HG02759 (cell line): ENCODE measurements at regions not wholly inside any gene's neighbourhood (a gene's known extent, or its start where the extent isn't known, plus 50 kb on each side); places are given as distances from the start of the nearest gene placed in this dataset.

Experiments used
- ATAC-seq: cut with Tn5 transposase; IDR thresholded peaks from one replicate; pipeline ENCODE4 v1.9.1; 2021; ENCODE audit warnings: mild to moderate bottlenecking, moderate library complexity; ENCODE audit not compliant: unreplicated experiment

DNA sequence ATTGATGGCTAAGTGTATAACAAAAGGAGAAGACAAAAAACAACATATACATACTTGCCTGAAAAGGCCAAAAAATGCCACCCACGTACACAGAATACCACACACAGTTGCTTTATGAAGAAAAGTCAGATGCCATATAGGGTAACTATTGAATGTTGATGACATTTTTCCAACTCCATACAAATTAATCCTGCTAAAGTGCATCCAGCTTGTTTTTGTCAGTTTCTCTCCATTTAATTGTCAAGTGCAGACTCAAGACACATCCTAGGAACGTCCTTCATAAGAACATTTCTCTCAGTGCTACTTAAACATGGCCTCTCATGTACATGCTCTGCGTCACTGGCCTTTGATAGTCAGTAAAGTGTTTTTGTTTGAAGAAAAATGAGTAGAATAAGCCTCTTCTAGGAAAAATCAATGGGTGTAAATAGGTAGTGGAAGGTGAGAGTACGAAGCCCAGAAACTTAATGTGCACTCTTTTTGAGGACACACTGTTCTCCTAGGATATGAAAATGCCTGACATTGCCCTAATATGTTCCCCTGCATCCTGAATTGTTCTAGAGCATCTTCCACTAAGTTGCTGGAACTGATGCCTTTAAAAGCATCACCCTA, 267.4 kb upstream of the ATP11B start:
- no peak for ATAC-seq

DNA sequence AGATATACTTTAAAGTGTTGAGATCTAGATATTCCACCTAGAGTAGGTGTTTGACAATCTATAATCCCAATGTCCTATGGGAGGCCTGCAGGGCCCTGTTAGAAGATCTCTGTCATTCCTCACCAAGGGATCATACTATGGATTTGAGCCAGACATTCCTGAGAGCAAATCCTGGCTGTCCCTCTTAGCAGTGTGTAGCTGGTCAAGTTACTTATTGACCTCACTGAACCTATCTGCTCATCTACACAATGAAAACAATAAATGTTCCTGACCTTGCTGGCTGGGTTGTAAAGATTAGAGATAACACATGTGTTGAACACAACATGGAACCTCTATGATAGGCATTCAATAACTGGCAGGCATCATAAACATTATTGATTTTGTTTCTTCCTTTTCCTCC, 265.6 kb upstream of the ATP11B start:
- ATAC-seq = no peak

DNA sequence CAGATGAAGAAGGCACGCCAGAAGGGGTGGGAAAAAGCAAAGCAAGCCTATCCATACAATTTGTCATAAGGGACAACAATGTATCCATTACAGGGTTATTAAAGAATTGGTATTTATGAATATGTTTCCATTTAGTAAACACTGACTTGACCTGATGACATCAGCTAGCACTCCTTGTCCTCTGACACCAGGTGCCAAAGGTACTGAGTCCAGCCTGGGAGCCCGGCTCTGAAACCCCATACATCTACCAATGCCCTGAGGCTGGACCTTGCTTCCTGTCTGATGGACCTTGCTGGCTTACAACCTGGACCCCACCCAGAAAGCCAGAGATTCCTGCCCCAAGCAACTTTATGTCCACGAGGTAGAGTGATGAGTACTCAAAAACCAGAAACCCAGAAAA, 263.0 kb upstream of the ATP11B start:
- no peak for ATAC-seq

DNA sequence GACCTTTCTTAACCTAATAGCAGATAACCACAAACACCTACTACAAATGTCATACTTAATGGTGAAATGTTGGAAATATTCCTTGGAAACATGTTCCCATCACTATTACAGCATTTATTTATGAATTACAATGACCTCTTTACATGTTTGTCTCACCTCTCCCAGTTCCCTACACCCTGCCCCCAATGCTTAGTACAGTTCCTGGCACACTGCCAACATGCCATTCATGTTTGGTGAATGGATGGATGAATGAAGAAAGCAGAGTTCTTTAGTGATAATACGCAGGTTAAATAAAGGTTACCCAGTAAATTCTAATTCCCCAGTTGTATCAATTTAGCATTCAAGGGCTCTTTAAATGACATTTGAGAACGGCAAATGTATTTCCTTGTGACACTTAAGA, 259.9 kb upstream of the ATP11B start:
- ATAC-seq = no peak

DNA sequence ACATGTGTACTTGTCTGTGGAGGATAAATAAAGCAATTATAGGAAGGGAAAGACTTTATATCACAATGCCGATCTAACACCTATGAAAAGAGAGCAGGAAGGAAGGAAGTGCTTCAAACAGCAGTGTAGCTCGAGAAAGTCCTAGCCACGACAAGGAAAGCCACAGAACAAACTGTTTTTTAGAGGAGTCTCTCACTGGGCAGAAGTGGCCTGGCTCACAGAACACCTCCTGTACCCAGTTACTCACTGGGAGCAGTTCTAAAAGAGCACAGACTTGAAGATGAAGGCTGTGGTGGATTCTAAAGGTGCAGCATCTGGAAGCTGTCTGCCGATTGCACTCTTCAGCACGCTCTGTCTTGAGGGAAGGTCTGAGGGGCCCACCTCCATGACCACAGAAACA, 248.8 kb upstream of the ATP11B start:
- ATAC-seq = no peak

DNA sequence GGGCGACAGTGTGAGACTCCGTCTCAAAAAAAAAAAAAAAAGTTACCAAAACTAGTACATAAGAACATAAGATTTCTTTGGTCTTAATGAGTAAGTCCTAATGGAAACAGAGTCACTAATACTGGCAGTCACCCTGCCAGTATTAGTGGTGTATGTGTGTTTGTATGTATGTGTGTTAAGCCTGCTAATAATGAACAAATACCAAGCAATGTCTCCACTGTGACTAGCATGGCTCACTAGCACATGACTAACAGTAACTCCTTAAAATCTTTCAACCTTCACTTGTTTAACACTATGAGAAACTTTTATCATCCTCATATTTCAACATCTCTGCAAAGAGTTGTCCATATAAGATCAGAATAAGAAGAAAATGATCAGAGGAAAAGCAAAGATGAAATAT, 231.0 kb upstream of the ATP11B start:
- no peak for ATAC-seq

DNA sequence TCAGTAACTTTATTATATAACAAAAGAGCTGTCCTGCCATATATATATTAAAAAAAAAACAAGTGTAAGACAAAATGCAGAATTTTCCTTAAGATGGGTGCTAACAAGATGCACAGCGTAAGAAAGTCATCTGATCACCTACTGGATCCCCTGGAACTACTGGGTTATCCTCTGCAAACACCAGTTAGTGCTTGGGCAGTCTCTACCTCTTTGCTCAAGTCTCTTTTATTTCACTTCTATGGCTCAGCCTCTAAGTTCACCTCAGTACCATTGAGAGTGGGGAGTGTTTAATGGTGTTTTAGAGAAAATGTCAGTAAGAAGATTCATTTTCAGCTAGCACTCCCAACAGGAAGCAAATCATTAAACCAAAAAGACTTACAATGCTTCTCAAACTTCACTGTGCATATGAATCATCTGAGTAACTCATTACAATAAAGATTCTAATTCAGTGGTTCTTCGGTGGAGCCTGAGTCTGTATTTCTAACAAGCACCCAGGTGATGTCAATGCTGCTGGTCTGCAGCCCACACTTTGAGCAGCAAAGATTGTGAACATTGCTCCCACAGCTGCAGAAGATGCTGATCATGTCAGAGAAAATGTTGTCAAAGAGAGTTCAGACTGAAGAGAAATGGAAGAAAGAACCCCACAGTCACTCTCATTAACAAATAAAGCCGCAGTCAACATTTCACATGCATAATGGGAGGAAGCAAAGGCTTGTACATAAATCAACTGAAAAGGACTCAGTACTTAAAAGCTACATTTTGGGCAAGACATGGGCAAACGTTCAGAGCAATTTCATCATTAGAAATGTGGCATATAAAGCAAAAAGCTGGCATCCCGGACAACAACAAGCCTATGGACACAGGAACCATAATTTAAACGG, 227.1 kb upstream of the ATP11B start:
- no peak for ATAC-seq

DNA sequence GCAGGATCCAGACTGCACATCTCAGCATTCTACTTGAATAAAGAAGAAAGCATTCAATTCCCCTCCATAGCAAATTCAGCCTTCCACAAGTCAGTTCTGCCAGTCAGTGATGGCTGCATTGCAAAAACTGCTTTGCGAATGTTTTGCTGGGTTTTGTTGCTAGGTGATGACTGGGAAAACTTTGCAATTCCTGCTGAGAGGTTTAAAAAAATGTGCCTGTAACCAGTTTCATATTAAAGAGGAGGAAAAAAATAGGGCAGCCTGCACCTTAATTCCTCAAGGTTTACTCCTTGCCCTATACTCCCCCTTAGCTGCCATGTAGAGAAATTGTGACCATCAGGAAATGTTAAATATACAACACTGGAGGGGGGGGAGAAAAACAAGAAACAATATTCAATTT, 225.6 kb upstream of the ATP11B start:
- no peak for ATAC-seq

DNA sequence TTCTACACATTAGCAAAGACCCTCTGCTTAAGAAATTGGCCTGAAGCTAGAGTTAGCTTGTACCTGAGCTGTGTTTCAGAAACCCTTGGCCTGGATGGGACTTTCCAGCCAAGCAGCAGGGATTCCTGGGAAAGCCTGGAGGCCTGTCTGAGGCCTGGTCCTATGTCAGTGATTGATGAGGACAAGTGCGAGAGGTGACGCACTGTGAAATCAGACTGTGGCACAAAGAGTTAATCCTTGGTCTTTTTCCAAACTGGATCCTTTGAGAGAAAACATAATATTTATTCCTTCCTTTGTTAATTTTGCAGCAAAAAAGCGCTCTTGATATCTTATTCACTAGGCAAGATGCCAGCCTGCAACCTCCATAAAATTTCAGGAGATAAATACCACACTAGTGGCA, 225.0 kb upstream of the ATP11B start:
- ATAC-seq = no peak

DNA sequence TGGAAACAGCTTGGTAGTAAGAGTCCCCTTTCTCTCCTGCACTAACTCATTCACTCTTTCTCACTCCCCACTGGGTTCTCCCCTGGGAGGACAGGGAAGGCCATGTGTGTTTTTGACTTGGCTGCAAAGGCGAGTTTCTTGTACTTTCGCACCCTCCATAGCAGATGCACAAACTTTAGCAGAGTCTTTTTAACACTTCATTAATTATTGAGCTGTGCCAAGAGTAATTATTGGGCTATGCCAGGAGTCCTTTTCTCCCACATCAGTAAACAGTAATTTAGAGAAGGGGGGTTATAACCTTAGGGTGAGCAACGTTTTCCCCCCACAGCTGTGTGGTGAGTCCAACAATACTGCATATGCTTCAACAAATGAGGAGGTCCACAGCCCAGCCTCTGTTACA, 224.4 kb upstream of the ATP11B start:
- ATAC-seq = no peak

DNA sequence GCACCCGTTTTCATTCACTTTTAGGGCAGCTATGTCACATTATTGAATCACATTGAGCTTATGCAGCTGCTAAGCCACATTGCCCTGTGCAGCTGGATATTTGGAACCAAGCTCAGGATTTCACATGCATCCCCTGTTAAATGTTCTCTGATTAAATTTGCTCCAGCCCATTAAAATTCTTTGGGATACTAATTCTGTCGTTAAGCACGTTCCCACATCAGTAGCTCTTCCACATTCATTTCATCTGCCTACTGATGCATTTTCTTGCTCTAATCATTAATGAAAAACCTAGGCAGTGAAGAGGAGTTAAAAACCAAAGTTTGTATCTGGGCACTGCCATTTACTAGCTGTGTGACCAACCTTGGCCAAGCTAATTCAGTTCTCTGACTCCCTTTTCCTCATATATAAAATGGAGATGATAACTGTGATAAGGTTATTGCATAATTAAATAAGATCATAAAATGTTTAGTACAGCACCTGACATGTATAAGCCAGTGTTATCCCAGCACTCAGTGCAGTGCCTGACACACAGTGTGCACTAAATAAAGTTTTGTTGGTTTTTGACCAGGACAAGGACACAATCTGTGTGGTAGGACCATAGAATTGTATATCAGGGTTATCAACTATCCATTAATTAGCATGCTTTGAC, 222.2 kb upstream of the ATP11B start:
- no peak for ATAC-seq

DNA sequence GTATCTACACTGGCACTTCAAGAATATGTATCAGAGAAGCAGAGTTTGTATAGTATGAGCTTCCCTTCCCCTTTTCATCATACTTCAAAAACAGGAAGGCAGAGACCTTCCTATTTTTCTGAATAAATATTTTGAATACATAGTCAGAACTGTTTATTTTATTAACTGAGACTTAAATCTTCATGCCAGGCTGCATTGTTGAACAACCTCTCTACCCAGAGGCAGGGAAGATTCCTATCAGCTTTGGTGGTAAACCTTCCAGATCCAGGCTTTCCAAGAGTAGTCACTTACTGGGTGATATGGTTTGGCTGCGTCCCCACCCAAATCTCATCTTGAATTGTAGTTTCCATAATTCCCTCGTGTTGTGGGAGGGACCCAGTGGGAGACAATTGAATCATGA, 217.4 kb upstream of the ATP11B start:
- no peak for ATAC-seq

DNA sequence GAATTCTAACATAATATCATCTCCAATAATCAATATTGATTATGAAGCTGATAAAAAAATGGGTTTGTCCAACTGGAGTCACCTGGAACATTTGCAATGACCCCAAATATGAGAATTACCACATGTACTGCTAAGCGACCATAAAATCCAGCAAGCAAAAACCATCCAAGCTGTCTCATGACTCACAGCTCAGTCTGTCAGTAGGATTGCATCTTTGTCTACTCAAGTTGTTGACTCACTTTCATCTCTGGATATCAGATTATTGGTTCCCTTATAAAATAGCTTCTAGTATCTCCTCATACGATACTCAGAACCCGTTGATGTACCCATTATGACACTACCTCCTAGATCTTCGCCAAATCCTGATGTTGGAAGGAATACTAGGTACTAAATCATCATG, 209.8 kb upstream of the ATP11B start:
- no peak for ATAC-seq

DNA sequence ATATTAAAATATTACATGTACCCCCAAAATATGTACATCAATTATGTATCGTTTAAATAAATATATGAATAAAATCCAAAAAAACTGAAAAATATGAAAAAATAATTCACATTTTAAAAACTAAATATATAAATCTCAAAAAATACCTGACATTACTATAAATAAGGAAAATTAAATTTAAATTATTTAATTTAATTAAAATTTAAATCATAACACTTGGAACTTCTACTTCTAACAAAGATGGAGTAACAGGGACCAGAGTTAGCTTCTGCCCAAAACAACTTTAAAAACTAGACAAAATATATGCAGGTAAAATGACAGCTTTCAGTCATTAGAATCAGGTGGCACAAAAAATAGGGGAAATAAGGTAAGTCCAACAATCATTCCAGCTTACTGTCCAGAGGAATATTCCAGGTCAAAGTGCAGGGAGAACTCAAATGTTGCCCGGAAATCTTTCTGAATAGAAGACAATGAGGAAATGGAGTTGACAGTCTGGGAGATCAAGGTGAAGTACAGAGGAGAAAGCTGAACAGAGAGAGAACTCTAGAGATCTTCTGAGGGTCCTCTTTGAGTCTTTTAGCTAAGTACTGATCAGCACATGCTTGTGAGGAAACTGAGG, 207.7 kb upstream of the ATP11B start:
- ATAC-seq = no peak

DNA sequence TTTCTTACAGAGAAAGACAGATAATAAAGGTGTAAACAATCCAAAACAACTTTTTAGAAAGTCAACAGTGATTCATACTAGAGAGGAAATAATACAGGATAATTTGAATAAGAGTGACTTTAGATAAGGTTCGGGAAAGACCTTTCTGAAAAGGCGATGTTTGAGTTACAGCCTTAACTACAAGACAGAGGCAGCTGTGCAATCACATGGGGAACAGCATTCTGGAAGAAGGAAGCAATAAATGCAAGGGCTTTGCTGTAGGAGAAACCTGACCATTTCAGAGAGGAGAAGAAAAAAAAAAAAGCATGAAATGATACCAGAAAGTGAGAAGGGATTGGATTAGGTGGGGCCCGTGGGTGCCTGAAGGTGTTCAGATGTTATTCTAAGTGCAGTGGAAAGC, 200.6 kb upstream of the ATP11B start:
- ATAC-seq = no peak

DNA sequence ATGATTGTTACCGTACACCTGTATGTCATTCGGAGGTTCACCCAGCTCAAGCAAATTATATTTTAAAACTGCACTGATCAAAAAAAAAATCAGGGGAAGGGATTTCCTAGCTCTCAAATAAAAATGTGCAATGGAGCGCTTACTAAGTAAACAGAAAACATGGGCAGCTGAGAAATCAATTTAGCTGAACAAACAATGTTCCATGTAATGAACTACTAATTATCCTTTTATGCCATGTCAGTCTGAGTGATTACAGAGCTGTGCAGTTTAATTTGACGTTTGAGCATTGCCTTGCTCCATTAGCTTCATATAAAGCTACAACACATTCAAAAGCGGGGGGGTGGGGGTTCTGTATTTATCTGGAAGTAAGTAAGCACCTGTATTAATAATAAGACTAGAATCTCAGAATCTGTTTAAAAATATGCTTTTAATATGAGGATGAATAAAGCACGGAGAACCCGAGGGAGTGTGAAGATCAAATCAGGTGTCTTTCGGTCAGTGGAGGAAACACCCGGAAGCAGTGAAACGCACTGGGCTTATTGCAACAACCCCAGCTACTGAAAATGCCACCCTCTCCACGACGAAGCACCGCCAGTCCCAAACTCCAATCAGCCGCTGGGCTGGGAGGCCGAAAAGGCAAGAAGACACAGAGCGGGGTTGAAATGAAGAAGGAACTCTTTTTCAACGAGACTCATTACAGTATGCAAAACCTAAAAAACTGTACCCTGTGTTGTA, 196.5 kb upstream of the ATP11B start:
- ATAC-seq = no peak

DNA sequence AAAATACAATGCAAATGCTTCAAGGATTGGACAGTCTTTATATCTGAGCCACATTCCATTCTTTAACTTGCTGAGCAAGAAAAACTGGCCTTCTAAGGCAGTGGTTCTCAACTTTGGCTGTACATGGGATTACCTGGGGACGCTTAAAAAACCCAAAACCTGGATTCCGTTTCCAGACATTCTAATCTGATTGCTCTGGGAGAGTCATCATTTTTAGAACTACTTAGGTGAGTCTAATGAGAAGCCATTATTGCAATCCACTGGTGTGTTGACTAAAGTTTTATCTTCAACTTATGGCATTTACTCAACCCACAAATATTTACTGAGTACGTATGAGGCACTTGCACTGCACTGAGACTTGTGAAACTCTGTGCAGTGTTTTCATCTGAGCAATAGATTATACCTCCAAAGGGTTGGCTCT, 195.7 kb upstream of the ATP11B start:
- ATAC-seq = no peak

DNA sequence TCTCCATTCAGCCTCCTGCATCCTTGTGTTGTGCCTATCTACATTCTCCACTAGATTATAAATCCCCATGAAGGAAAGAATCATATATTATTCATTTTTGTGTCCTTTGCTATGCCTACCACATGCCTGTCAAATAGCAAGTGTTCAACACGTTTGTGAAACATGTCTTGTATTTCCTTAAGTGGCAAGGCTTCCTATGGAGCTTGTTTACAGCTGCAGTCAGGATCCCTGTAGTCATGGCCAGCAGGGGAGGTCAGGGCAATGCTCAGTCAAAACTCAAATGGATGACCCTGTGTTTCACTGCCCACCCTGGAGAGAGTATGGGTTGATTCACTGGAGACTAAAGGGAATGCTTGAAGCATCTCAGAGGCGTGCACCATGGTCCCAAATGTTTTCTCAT, 191.7 kb upstream of the ATP11B start:
- ATAC-seq = no peak

DNA sequence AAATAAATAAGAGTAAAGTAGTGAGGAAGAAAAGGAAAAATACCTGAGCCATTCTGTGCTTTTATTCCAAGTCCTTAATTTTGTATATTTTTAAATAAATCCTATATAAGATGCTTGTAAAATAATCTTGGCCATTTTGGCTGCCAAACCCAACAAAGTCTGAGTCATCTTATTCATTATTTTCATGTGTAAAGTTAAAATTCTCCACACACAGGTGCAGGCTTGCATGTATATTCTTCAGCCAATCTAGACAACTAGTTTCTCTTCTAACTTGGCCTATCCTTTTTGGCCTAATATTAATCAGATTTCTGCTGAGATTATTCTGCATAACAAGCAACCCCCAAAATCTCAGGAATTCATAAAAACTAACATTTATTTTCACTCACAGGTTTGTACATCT, 189.8 kb upstream of the ATP11B start:
- ATAC-seq = no peak

DNA sequence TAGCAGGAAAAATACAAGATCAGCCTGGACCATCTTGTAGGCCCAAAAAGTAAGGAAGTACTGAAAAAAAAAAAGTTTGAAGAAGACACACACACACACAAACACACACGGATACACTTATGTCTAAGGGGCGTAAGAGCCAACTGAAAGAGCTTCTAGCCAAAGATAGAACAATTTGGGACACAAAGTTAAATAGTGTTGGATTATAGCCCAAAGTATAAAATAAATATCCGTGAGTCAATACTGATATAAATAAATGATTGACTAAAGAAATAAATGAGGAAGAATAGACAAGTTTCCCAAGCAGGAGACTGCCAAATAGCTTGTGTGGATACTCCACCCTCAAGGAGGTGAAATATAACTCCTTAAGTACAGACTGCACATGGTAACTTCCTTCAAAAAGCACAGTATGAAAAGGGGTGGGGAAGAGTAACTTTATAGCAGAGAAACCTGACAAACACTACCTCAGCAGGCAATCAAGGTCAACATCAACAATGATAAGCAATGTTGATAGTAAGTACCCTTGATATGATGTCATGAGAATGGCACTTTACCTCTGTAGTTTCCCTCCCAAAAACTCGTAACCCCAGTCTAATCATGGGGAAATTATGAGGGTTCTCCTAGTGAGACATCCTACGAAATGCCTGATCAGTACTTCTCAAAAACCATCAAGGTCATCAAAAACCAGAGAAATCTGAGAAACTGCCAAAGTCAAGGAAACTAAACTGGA, 187.3 kb upstream of the ATP11B start:
- ATAC-seq = no peak
